Activated CD4-positive, alpha-beta memory T cell treated with anti-CD3 and anti-CD28 coated beads for 36 hours (primary cell): ENCODE measurements at regions not wholly inside any gene's neighbourhood (a gene's known extent, or its start where the extent isn't known, plus 50 kb on each side); places are given as distances from the start of the nearest gene placed in this dataset.

ENCODE experiments used
- CTCF ChIA-PET: fragments of 350-600 bp; sonication (Branson Sonifier 250); formaldehyde crosslinking; loops from one replicate; lab custom pipeline; 2021; ENCODE audit warnings: antibody characterized with exemption, inconsistent platforms; lab: Charles Lee
- POLR2A ChIA-PET: fragments of 350-600 bp; sonication (Branson Sonifier 250); formaldehyde crosslinking; loops from one replicate; lab custom pipeline; 2021; ENCODE audit warnings: antibody characterized with exemption; lab: Charles Lee
- DNase-seq: peaks from one replicate; pipeline ENCODE4 v3.0.0-alpha.2; 2020
- H3K27ac Mint-ChIP-seq: one replicate; pipeline ENCODE4 v1.8.0; 2021; ENCODE audit warnings: mixed read lengths
- H3K27me3 Mint-ChIP-seq: one replicate; pipeline ENCODE4 v1.8.0; 2021; ENCODE audit warnings: mixed read lengths
- H3K36me3 Mint-ChIP-seq: one replicate; pipeline ENCODE4 v1.8.0; 2021; ENCODE audit warnings: mixed read lengths
- H3K4me1 Mint-ChIP-seq: one replicate; pipeline ENCODE4 v1.8.0; 2021; ENCODE audit warnings: low read depth, mixed read lengths
- H3K4me3 Mint-ChIP-seq: one replicate; pipeline ENCODE4 v1.8.0; 2021; ENCODE audit warnings: mild to moderate bottlenecking, mixed read lengths
- H3K9me3 Mint-ChIP-seq: one replicate; pipeline ENCODE4 v1.8.0; 2021; ENCODE audit warnings: mixed read lengths
- intact Hi-C: fragments of 100-400 bp; cut with micrococcal nuclease; formaldehyde crosslinking; loops from one replicate; pipeline ENCODE4 v1.15.1; 2023

GRCh38 chr22:35475545-35475944 is 65.1 kb upstream of the RASD2 start:
- ChIA-PET CTCF (no interaction called here), POLR2A (no interaction called here)
- Mint-ChIP-seq H3K27ac (no peak overlapping the region), H3K9me3 (peaks cover 4% of the 10 kb centered on the region), H3K36me3 (peaks cover 6% of the 10 kb centered on the region), H3K4me1 (no peaks in the 10 kb centered on the region), H3K4me3 (no peak overlapping the region), H3K27me3 (peaks cover 24% of the 10 kb centered on the region)
- intact Hi-C loops = no loop called here
- no peak for DNase-seq

DNA sequence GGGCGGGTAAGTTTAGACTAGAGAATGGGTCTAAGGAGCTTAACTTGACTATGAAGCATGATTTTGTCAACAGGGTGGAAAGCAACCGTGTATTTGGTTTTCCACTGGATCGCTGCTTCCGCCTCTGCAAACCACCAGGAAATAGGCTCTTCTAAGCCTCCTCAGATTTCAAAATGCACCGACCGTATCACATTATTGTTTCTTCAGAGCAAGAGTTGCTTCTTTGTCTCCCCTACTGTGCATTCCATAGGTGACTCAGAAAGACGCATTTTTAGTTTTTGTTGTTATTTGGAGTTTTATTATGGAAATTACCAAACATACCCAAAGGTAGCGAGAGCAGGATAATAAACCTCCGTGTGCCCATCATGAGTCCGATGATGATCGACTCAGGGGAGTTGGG is 64.3 kb upstream of the RASD2 start:
- intact Hi-C loops = no loop called here
- no peaks in the 10 kb centered on the region for H3K36me3 Mint-ChIP-seq
- POLR2A ChIA-PET = no interaction called here
- no peaks in the 10 kb centered on the region for H3K4me1 Mint-ChIP-seq
- H3K4me3 Mint-ChIP-seq = no peak overlapping the region
- H3K9me3 Mint-ChIP-seq = no peaks in the 10 kb centered on the region
- no peak for DNase-seq
- CTCF ChIA-PET = no interaction called here
- no peak overlapping the region for H3K27ac Mint-ChIP-seq
- H3K27me3 Mint-ChIP-seq = peaks cover 26% of the 10 kb centered on the region

GRCh38 chr22:35477911-35478582 is 62.6 kb upstream of the RASD2 start:
- no peak for DNase-seq
- Mint-ChIP-seq H3K4me1 (no peaks in the 10 kb centered on the region), H3K9me3 (no peaks in the 10 kb centered on the region), H3K27ac (no peak overlapping the region), H3K27me3 (peaks cover 27% of the 10 kb centered on the region), H3K4me3 (no peak overlapping the region), H3K36me3 (no peaks in the 10 kb centered on the region)
- intact Hi-C loops = no loop called here
- CTCF ChIA-PET = no interaction called here
- POLR2A ChIA-PET = no interaction called here

GRCh38 chr22:35478633-35479107 is 62.0 kb upstream of the RASD2 start:
- H3K27ac Mint-ChIP-seq = no peak overlapping the region
- no peak overlapping the region for H3K4me3 Mint-ChIP-seq
- H3K9me3 Mint-ChIP-seq = no peaks in the 10 kb centered on the region
- no peaks in the 10 kb centered on the region for H3K4me1 Mint-ChIP-seq
- POLR2A ChIA-PET = no interaction called here
- intact Hi-C loops = no loop called here
- peaks cover 27% of the 10 kb centered on the region for H3K27me3 Mint-ChIP-seq
- H3K36me3 Mint-ChIP-seq = no peaks in the 10 kb centered on the region
- no peak for DNase-seq
- CTCF ChIA-PET = no interaction called here

- peaks cover 27% of the 10 kb centered on the region for H3K27me3 Mint-ChIP-seq
- H3K9me3 Mint-ChIP-seq = no peaks in the 10 kb centered on the region
- H3K36me3 Mint-ChIP-seq = no peaks in the 10 kb centered on the region
- intact Hi-C loops = no loop called here
- no peak for DNase-seq
- H3K4me1 Mint-ChIP-seq = no peaks in the 10 kb centered on the region
- CTCF ChIA-PET = no interaction called here
- H3K4me3 Mint-ChIP-seq = no peak overlapping the region
- no peak overlapping the region for H3K27ac Mint-ChIP-seq
- POLR2A ChIA-PET = no interaction called here
Measured at GRCh38 chr22:35479359-35479758, 61.3 kb upstream of the RASD2 start.

DNA sequence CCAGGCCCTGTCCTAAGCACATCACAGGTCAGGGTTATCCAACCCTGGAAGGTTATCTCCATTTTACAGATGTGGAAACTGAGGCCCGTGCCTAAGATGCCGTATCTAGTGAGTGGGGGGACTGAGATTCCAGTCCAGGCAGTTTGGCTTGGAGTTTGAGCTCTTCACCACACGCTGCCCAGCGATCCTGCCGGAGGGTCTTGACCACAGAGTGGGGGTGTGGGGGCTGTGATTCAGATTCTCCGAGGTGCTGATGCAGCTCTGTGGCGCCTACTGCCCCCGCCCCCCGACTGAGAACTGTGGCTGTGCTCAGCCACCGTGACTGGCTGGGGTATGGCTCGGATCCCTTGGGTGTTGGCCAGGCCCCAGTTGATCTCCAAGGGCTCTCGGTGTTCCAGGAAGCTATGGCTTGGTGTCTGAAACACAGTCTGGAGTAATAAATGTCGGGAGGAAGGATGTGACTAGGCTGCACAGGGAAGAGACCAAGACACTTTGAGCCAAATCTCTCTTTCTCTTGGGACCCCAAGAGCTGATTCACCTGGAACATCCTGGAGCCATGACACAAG is 60.6 kb upstream of the RASD2 start:
- CTCF ChIA-PET = interaction anchor here (1.1 to 1.2 kb wide), 2 partner anchors 15 to 33 kb away, joined by 3 read pairs; no protein-coding TSS in a partner anchor
- no peak for DNase-seq
- Mint-ChIP-seq H3K27me3 (peaks cover 24% of the 10 kb centered on the region), H3K9me3 (no peaks in the 10 kb centered on the region), H3K4me1 (no peaks in the 10 kb centered on the region), H3K36me3 (no peaks in the 10 kb centered on the region), H3K27ac (no peak overlapping the region), H3K4me3 (no peak overlapping the region)
- POLR2A ChIA-PET = interaction anchor here (0.6 kb wide), 1 partner anchor 238 kb away, joined by 3 read pairs; the partner anchor contains the start of gene APOL5
- intact Hi-C loops = no loop called here

- Mint-ChIP-seq H3K27ac (no peak overlapping the region), H3K4me3 (no peak overlapping the region), H3K27me3 (peaks cover 24% of the 10 kb centered on the region), H3K36me3 (no peaks in the 10 kb centered on the region), H3K4me1 (no peaks in the 10 kb centered on the region), H3K9me3 (no peaks in the 10 kb centered on the region)
- ChIA-PET CTCF (interaction anchor here (1.1 to 1.2 kb wide), 2 partner anchors 16 to 32 kb away, joined by 3 read pairs; no protein-coding TSS in a partner anchor), POLR2A (interaction anchor here (0.6 kb wide), 1 partner anchor 237 kb away, joined by 3 read pairs; the partner anchor contains the start of gene APOL5)
- no peak for DNase-seq
- intact Hi-C loops = no loop called here
Measured at GRCh38 chr22:35480627-35481550, 59.7 kb upstream of the RASD2 start.

GRCh38 chr22:35482311-35482710 is 58.3 kb upstream of the RASD2 start:
- peaks cover 23% of the 10 kb centered on the region for H3K27me3 Mint-ChIP-seq
- CTCF ChIA-PET = no interaction called here
- no peaks in the 10 kb centered on the region for H3K4me1 Mint-ChIP-seq
- DNase-seq = no peak
- H3K4me3 Mint-ChIP-seq = no peak overlapping the region
- POLR2A ChIA-PET = no interaction called here
- intact Hi-C loops = no loop called here
- H3K9me3 Mint-ChIP-seq = no peaks in the 10 kb centered on the region
- H3K27ac Mint-ChIP-seq = no peak overlapping the region
- no peaks in the 10 kb centered on the region for H3K36me3 Mint-ChIP-seq

DNA sequence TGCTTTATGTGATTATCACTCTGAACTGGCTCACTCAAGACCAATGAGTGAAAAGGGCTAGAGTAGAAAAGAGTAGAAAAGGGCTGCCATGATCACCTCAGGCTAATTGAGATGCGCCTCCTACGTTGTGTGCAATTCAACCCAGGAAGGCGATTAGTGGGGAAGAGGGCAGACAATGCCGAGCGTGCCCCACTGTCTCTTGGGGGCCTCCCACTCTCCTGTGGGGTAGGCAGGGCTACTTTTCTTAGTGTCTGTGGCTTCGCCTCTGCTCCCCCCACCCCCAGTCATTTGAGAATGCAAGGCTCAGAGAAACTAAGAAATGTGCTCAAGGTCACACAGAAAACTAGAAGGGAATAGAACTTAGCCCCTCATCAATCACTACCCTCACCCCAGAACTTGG is 57.7 kb upstream of the RASD2 start:
- POLR2A ChIA-PET = no interaction called here
- peaks cover 19% of the 10 kb centered on the region for H3K27me3 Mint-ChIP-seq
- no peak overlapping the region for H3K4me3 Mint-ChIP-seq
- no peaks in the 10 kb centered on the region for H3K36me3 Mint-ChIP-seq
- no peaks in the 10 kb centered on the region for H3K4me1 Mint-ChIP-seq
- intact Hi-C loops = no loop called here
- CTCF ChIA-PET = no interaction called here
- H3K9me3 Mint-ChIP-seq = no peaks in the 10 kb centered on the region
- no peak overlapping the region for H3K27ac Mint-ChIP-seq
- no peak for DNase-seq

GRCh38 chr22:35483730-35484129 is 56.9 kb upstream of the RASD2 start:
- no peaks in the 10 kb centered on the region for H3K9me3 Mint-ChIP-seq
- H3K27me3 Mint-ChIP-seq = peaks cover 18% of the 10 kb centered on the region
- no peaks in the 10 kb centered on the region for H3K36me3 Mint-ChIP-seq
- ChIA-PET POLR2A (no interaction called here), CTCF (no interaction called here)
- intact Hi-C loops = no loop called here
- no peak overlapping the region for H3K27ac Mint-ChIP-seq
- no peak overlapping the region for H3K4me3 Mint-ChIP-seq
- DNase-seq = no peak
- H3K4me1 Mint-ChIP-seq = no peaks in the 10 kb centered on the region

DNA sequence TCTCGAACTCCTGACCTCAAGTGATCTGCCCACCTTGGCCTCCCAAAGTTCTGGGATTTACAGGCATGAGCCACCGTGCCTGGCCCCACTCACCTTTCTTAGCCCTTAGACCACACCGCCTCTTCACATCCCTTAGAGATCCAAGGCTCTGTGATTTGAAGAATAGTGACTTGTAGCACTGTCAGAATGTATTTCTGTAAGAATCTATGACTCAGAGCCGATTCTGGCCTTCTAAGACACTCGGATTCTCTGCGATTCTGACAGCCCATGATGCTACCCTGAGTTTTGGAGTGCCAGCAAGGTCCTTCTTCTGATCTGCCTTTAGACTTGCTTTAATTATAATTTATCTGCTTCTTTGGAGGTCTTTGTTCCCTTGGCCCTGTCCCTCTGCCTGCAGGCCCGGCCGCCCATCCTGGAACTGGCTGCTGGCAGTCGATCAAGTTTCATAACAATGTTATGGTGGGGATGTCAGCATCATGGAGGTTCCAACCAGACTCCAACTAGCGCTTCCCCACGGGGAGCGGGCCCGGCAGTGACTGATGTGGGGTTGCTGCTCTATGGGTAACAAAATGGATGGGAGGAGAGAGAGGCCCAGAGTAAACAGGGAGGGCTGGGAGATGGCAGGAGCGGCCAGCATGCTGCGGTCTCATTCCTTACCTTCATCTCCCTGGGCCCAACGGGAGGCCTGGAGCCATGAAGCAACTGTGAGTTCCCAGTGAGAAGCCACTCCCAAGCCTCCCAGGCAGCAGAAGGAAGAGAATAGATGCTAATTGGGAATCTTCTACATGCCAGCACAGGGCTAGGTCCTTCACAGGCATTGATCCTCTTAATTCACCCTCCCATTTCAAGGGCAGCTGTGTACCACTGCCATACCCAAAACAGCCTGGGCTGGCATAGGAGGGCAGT is 55.7 kb upstream of the RASD2 start:
- ChIA-PET CTCF (no interaction called here), POLR2A (no interaction called here)
- Mint-ChIP-seq H3K4me3 (no peak overlapping the region), H3K4me1 (no peaks in the 10 kb centered on the region), H3K36me3 (no peaks in the 10 kb centered on the region), H3K27ac (no peak overlapping the region), H3K27me3 (peaks cover 16% of the 10 kb centered on the region), H3K9me3 (no peaks in the 10 kb centered on the region)
- DNase-seq = no peak
- intact Hi-C loops = no loop called here
